Thyroid gland (tissue), 4 donors: ENCODE measurements at regions not wholly inside any gene's neighbourhood (a gene's known extent, or its start where the extent isn't known, plus 50 kb on each side); places are given as distances from the start of the nearest gene placed in this dataset.

Experiments used
- CTCF ChIP-seq, 6 experiments: fragments of 200-600 bp in 3 of 6; fragments of 450-650 bp in 3 of 6; sonication (generic) in 3 of 6; IDR thresholded peaks; one replicate each; pipeline ENCODE4 v1.5.1; 2016 to 2019; ENCODE audit warnings: antibody characterized with exemption in 6 of 6, mild to moderate bottlenecking in 2 of 6, inconsistent platforms in 1 of 6, moderate library complexity in 1 of 6
- POLR2A ChIP-seq, 2 donors: fragments of 450-650 bp; IDR thresholded peaks; one replicate each; pipeline ENCODE4 v1.6.1; 2017; ENCODE audit warnings: antibody characterized with exemption in 2 of 2, mild to moderate bottlenecking in 2 of 2, moderate library complexity in 1 of 2

DNA sequence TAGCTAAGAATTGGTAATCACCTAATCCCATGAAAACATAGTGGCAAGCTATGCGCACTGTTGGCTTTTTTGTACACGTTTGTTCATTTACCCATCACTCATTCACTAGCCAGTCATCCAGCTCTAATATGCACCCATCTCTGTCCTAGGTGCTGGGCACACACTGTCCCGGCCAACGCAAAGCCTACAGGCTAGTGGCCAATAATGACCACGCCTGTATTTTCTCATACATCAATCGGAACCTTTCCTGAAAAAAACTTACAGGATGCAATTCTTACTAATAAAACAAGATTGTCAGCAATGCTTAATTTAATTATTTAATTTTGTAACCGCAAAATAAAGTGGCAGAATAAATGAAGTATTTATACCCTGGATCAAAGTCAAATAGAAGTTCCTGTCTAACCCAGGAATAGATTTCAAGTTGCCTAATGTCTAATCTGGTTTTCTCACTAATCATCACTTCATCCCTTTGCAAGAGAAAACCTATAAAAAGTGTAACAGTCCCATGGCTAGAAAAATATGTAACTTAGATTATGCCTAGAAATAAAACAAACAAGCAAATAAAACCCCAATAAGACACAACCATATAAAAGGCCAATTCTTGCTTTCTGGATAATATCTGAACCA, 143.3 kb upstream of the BLID start:
- TF ChIP-seq CTCF (IDR thresholded peaks at IDR 0.05) (no peak), POLR2A (IDR thresholded peaks at IDR 0.05) (no peak)
